ENCODE measurements at regions not wholly inside any gene's neighbourhood (a gene's known extent, or its start where the extent isn't known, plus 50 kb on each side); places are given as distances from the start of the nearest gene placed in this dataset.
"Not testable (repeated sequence)": the region's sequence is repeated elsewhere in the genome, so short reads cannot be mapped to it uniquely, and the experiment has no call there.

DNA sequence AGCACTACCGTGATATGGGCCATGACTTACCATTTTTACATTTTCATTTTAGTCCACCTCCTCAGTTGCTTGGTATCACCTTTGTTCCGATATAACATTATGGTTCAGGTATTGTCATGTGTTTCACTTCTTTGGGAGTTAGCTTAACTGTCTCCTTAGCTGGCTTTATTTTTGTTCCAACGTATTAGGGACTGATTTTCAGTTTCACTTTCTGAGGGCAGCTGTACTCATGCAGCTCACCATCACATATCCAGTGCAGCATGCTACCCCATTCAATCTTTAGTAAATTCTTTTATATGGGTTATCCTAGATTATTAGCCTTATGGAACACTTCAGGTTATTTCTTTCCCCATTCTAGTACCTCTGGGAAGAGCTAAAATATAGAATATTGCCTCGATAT, 362.2 kb upstream of the IRAK1BP1 start:
- no peak for DNase-seq (ENCODE audit: low spot score)

DNA sequence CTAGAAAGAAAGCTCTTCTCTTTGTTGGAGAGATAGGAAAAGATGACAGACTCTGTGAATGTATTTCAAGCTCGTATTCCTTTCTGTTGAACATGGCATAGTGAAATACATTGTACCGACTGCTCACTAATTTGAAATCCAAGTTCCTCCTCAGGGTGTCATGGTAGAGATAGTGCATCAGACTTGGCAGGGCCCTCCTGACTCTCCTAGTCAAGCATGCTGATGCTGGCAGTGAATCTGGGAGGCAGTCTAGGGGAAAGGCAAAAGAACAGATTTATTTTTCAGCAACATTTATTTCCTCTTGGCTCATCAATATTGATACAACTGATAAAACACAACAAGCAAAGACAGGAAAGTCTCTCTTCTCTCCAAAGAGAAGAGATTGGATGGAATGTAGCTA, 356.3 kb upstream of the IRAK1BP1 start:
- DNase-seq (ENCODE audit: low spot score) = no peak

DNA sequence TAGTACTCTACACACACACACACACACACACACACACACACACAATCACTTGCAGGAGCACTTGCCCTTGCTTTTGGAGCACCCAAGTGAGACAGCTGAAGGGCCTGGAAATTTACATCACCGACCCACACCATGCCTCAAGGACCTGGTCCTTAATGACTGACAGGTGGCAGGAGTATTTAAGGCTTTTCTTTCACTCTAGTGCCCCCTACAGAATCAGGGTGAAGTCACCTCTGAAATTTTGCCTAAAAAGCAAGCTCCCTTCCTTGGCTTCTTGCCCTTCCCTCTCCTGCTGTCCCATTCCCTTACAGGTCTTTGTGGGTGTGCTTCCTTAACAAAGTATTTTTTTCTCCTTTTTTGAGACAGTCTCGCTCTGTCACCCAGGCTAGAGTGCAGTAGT, 353.5 kb upstream of the IRAK1BP1 start:
- no peak for DNase-seq (ENCODE audit: low spot score)

DNA sequence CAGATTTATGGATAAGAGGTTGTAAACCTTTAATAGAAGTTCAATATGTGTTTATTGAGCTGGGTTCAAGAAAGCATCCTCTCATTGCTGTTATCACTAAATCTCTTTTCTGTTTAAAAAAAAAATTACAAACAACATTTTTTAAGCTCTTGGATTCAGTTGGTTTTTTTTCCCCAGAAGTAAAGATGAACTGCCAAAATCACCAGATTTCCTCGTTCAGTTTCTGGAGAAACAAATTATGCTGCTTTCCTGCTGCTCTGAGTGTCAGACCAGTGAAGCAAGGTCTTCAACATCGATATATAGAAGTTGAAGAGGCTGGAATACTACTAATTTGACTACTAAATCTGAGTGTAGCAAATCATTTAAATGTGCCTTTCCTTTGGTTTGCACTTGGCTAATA, 352.1 kb upstream of the IRAK1BP1 start:
- DNase-seq (ENCODE audit: low spot score) = no peak

DNA sequence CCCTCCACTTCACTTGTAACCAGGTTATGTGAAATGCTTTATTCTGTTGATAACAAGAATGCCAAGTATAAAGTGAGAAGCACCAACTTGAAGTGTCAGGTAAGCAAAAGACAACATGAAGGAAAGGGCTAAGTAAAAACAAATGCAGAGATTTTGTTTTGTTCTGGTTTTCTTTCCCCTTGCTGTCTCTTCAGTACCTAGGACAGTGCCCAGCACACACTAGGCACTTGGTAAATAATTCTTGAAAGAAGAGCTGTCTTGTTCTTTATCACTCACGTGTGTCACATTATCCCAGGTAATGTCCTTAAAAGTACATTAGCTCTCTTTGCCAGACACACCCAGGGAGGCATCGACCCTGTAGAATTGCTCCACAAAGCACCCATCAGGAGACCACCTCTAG, 350.0 kb upstream of the IRAK1BP1 start:
- DNase-seq (ENCODE audit: low spot score) = no peak

DNA sequence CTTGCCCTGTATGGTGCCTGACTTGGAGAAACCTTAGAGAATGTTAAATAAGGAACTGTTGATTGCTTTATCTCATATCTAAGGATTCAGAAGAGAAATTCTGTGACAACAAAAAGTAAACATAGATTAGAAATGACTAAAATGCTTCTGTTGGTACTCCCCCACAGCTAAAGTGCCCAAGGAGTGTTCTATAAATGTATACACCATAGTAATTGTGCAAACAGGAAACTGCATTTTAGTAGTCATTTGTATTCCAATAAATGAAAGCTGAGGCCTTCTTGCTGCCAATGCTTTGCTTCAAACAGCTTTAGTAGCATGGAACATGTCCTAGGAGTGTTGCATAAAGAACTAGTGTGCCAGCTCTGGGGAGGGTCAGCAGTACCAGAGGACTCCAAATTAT, 343.7 kb upstream of the IRAK1BP1 start:
- no peak for DNase-seq (ENCODE audit: low spot score)

DNA sequence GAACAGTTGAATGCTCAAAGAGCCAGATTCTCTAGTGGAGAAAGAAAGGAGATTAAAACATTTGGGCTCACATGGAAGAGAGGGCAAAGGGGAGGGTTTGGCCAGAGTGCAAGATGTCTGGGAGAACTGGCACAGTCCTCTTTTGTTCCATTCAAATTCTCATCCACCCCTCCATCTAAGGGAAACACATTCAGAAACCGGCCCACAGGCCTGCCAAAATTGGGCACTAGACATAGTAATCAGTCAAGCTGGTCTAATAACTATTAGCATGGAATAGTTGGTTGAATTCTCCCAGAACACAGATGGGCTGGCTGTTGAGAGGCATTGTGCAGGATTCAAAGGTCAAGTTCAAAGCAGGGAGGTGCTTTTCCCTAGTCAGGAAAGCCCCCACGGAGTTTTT, 341.4 kb upstream of the IRAK1BP1 start:
- no peak for DNase-seq (ENCODE audit: low spot score)

DNA sequence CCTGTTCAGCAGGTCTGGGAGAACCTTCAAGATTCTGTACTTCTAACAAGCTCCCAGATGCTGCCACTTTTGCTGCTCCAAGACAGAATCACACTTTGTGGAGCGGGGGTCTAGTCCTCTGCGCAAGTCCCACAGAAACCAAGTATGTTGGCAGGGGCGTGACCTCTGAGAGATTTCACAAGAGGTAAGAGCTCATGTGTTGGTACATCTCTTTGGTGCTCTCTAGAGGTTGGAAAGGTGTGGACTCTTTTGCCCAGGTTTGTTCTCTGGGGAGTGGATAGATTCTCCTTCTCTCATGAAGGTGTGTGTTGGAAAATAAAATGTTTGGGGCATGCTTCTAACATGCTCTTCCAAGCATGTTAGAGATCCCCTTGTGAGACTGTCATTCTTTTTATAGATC, 340.9 kb upstream of the IRAK1BP1 start:
- no peak for DNase-seq (ENCODE audit: low spot score)

DNA sequence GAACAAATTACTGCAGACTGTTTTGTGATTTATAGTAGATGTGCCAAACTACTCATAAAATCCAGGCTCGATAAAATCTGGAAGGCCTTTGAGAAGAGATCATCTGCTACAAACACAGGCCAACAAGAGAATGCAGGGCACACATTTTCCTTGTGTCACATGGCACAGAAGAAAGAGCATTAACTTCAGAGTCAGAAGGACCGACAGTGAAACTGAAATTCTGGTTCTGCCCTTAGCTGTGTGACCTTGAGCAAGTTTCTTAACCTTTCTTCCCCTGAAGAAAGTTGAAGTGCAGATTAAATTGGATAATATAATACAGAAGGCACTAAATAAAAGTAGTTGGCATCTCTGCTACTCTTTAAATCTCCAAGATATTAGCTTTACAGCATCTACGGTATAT, 338.4 kb upstream of the IRAK1BP1 start:
- no peak for DNase-seq (ENCODE audit: low spot score)

DNA sequence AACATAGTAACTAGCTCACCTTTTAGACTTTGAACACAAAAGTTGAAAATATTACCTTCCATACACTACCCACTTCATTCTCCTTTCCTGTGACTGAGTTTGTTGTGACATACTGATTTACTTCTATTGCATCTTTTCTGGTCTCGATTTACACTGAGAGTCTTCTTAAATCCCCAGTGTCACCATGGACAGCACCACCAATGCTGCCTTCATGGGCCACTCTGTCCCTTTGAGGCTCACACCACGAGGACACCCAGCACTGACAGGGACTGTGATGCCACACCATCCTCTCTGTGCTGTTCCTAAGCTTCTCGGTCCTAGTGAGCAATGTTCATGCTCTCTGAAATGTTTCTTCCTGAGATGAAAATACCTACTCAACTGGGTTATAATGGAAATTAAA, 337.1 kb upstream of the IRAK1BP1 start:
- DNase-seq (ENCODE audit: low spot score) = no peak

DNA sequence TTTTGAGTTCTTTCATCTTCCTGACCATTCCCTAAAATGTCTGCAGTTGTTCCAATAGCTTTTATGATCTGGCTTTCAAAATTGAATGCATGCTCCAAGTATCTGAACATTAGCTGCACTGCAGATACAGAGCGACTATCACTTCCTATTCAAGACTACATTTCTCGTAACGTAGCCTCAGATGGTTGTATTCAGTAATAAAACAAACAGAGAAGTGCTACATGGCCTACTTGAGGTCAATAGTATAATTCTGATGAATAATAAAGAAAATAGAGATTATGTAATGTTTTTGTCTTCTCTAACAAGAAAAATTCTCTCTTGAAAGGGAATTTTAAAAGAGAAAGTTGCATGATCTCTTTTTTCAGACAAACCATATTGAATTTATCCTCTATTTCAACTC, 333.9 kb upstream of the IRAK1BP1 start:
- DNase-seq (ENCODE audit: low spot score) = no peak

DNA sequence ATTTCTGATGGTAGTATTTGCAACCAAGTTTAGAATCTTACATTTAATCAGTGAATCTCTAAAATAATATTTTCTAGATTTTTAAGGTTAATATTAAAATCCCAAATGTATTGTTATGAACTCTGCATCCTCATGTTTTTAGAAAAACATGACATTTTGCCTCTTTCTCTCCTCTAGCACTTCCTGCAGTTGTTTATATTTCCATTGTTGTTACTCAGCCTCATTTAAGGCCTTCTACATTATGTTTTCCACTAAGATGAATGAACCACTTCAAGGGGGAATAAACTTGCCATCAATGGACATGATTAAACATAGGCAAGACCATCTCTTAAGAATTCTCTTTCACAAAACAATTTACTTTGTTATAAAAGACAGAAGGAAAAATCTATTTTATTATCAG, 333.5 kb upstream of the IRAK1BP1 start:
- DNase-seq (ENCODE audit: low spot score) = no peak

DNA sequence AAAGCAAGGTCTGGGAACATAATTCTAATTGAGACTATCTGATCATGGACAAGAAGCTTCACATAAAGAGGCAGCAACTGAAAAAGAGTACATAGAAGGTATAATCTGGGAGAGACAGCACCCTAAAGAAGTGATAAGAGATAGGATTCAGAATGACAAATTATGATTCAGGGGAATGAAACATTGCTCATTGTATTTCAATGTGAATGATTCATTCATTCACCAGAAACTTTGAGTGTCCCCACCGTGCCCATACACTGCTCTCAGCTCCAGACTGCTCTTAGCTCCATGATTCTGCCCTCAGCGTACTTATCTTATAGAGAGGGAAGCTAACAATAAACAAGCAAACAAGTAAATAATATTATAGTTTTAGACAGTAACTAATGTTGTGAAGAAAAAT, 329.3 kb upstream of the IRAK1BP1 start:
- no peak for DNase-seq (ENCODE audit: low spot score)

DNA sequence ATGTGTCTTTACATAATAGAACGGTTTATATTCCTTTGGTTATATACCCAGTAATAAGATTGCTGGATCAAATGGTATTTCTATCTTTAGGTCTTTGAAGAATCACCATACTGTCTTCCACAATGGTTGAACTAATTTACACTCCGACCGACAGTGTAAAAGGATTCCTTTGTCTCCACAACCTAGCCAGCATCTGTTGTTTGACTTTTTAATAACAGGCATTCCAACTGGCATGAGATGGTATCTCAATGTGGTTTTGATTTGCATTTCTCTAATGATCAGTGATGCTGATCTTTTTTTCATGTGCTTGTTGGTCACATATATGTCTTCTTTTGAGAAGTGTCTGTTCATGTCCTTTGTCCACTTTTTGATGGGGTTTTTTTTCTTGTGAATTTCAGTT, 319.7 kb upstream of the IRAK1BP1 start:
- DNase-seq (ENCODE audit: low spot score) = not testable (repeated sequence)

DNA sequence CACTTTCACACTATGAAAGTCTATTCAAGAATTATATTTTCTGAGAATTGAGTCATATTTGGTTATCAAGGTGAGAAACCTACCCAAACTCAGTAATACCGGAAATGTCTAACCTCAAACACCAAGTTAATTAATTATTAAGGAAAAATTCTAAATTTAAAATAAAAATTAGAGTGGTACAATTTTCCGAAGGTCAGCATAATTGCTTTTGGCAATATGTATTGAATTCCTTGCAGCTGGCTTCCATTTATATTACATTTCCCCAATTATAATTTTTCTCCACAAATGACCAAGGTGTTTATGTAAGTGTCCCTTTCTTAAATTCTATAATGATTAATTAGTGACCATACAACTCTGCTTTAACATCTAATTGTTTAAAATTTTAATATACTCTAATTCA, 316.0 kb upstream of the IRAK1BP1 start:
- no peak for DNase-seq (ENCODE audit: low spot score)

DNA sequence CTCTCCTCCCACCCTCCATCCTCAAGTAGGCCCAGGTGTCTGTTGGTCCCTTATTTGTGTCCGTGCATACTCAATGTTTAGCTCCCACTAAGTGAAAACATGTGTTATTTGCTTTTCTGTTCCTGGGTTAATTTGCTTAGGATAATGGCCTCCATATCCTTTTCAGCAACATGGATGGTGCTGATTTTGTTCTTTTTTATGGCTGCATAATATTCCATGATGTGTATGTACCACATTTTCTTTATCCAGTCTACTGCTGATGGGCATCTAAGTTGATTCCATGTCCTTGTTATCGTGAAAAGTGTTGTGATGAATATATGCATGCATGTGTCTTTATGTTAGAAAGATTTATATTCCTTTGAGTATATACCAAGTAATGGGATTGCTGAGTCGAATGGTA, 314.9 kb upstream of the IRAK1BP1 start:
- no peak for DNase-seq (ENCODE audit: low spot score)

DNA sequence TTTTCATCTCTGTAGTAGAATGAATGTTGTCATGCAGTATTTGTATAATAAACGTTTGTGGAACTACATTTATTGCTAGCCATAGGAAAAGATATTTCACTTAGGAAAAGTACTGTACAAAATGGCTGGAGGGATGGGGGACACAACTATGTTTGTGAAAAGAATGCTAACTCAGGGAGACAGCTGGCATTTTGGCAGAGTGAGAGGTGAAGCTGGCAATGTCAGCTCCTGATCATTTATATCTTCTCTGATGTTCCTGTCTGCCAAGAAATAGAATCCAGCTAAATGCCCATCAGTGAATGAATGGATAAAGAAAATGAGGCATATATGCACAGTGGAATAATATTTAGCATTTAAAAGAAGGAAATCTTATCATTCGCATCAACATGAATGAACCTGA, 313.0 kb upstream of the IRAK1BP1 start:
- no peak for DNase-seq (ENCODE audit: low spot score)

DNA sequence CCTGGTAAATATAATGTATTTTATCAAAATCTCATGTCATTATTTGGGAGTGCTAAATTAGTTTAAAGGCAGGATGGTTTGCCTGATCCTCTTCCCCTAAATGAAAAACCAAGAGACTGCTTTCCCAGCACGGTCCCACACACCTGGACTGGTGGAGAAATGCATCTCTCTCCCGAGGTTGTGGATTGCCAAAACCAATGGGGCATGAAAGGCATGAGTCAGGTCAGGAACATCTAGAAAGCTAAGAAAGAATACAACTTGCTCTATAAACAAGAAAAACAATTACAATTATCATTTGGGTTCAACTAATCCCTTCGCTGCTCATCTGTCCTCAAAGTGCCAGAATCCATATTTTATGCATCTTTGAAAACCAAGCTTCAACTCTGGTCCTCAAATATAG, 308.3 kb upstream of the IRAK1BP1 start:
- DNase-seq (ENCODE audit: low spot score) = no peak

DNA sequence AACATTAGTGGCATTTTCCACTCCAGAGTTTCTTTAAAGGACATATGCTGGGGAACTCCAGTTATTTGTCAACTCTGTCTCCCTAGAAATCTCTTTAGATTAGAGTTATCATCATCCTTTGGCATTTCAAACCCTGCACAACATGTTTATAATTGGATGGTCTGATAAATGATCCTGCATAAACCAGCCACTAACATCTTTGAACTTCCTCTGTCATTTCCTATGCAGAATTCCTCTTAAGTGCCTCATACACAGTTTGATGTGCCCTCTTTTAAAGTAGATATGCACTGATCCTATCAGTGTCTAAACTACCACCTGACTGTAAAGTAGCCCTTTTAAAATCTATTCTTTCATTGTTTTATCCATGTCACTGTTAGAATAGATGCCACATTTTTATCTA, 306.3 kb upstream of the IRAK1BP1 start:
- DNase-seq (ENCODE audit: low spot score) = no peak

DNA sequence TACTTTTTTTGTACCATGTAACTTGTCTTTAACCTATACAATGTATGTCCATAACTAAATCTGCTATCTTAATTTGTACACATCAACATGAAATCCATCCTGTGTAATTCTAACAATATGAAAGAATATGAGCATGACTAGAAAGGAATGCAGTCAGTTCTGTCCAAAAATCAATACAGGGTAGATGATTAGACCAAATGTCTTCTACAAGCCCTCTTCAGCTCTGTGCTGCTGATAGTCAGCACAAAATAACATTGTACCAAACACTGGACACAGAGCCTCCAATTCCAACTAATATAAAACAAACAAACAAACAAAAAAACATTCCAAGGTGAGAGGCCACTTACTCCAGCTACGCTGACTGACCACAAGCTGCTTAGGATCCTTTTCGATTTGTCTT, 301.4 kb upstream of the IRAK1BP1 start:
- DNase-seq (ENCODE audit: low spot score) = no peak

DNA sequence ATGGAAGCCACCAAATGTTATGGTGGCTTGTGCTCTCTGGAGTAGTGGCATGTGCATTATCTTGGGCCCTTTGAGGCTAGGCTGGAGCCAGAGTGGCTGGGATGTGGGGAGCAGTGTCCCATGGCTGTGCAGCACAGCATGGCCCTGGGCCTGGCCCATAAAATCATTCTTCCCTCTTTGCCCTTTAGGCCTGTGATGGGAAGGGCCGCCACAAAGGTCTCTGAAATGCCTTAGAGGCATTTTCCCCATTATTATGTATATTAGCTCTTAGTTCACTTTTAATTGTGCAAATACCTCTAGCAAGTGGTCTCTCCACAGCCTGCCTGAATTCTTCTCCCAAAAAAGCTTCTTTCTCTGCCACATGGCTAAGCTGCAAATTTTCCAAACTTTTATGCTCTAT, 297.3 kb upstream of the IRAK1BP1 start:
- DNase-seq (ENCODE audit: low spot score) = no peak

DNA sequence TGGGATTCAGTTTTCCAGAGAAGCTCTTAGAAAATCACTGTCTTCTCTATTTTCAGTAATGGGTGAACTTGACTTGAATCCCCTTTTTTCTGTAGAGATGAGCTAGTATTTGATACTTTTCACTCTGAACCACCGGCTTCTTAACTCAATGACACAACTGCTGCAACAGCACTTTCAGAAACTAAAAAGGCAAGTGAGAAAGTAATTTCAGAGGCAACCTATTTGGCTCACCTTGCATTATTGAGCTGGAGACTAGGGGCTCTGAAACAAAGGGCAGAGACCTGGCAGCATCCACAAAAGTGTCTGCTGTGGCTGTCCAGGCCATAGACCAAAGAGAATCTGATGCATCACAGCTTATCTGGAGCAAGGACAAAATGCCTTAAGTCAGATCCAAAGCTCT, 289.8 kb upstream of the IRAK1BP1 start:
- no peak for DNase-seq (ENCODE audit: low spot score)

DNA sequence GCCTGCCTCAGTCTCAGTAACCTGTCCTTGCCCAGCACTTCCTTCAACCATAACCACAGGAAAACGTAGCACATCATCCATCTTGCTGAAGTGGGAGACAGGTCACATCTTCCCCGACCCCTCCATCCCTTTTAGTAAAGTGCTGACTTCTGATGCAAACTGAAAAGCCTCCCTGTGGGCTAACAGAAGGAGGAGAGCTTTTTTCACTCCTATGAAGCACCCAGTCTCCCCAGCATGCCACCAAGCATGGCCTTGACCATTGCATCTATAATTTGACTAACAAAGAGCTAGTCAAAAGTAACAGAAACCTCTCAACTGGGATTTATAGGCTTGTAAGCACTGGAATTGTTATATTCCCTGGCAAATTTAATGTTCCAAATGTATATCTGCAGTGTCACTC, 288.9 kb upstream of the IRAK1BP1 start:
- DNase-seq (ENCODE audit: low spot score) = no peak

DNA sequence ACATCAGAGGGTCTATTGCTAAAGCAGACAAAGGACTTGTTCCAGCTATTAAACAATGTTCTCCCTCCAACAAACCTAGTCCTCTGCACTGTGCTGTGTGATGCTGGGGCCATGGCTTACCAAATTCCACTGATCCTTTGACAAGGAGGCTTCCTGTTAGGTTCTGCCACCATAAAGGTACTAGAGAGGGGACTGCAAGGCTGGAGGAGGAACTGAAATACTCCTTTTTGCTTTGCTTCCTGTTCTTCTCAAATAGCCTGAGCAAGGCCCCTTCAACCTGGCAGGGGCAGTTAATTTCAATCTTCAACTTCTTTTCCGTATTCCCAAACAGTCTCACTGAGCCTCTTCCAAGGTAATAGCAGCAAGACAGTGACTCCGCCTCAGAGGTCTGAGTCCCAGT, 286.4 kb upstream of the IRAK1BP1 start:
- DNase-seq (ENCODE audit: low spot score) = no peak

DNA sequence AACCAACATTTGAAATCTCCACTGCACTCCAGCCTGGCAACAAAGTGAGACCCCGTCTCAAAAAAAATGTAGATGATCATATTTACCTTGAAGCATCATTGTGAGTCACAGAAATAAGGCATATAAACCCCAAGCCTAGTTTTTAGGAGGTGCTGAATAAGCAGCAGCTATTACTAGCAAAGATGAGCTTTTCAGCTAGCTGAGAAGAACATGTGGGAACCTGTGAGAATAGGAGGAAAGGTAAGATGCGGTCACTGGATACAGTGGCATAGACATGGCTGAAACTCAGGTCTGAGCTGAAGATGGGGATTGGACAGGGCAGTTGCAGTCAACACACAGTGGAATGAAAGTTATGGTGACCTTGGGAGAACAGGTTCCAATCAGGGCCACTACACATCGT, 284.3 kb upstream of the IRAK1BP1 start:
- no peak for DNase-seq (ENCODE audit: low spot score)

DNA sequence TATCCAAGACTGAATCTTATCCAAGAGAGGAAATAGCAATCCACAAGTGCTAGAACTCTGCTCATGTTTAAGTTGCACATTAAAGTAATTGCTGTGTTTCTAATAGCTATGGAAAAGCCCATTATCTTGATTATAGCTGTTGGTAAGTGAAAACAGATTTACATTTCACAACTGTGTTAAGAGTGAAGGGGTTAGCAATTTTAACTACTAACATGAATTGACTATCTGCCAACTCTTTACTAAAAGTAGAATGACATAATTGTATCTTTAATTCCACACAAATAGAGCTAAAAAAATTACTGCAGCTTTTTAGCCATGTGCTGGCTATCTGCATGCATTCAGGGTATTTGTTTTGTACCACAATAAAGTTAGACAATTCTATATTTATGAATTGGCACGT, 277.9 kb upstream of the IRAK1BP1 start:
- DNase-seq (ENCODE audit: low spot score) = no peak

Data from hematopoietic multipotent progenitor cell treated with erythropoietin and hydrocortisone succinate and interleukin-3 and kit ligand, for 15 days (in vitro differentiated cells).